Naive thymus-derived CD4-positive, alpha-beta T cell (primary cell): ENCODE measurements at regions not wholly inside any gene's neighbourhood (a gene's known extent, or its start where the extent isn't known, plus 50 kb on each side); places are given as distances from the start of the nearest gene placed in this dataset.

Source experiments
- ATAC-seq: fragments of 150-1000 bp; cut with Tn5 transposase; 2 replicates; pipeline ENCODE4 v1.10.0; 2021; ENCODE audit warnings: mild to moderate bottlenecking, moderate library complexity
- CTCF ChIA-PET: fragments of 350-600 bp; sonication (Branson Sonifier 250); formaldehyde crosslinking; loops from one replicate; lab custom pipeline; 2021; ENCODE audit warnings: antibody characterized with exemption; lab: Charles Lee
- POLR2A ChIA-PET: fragments of 350-600 bp; sonication (Branson Sonifier 250); formaldehyde crosslinking; loops from one replicate; lab custom pipeline; 2021; ENCODE audit warnings: antibody characterized with exemption, inconsistent platforms; lab: Charles Lee
- DNase-seq, 9 donors: peaks; one replicate each; pipeline versions ENCODE4 v3.0.0 to v3.0.0-alpha.2; 2020 to 2022; ENCODE audit warnings: mixed read lengths in 1 of 9
- H3K27ac ChIP-seq: one replicate; pipeline ENCODE4 v1.7.0; 2013; ENCODE audit warnings: mild to moderate bottlenecking, low read depth, low read length, moderate library complexity
- H3K27me3 ChIP-seq, 2 donors: one replicate each; pipeline ENCODE4 v1.7.0; 2013; ENCODE audit warnings: low read length in 2 of 2, mild to moderate bottlenecking in 2 of 2, moderate library complexity in 2 of 2; ENCODE audit not compliant: control insufficient read depth in 2 of 2, insufficient read depth in 2 of 2
- H3K36me3 ChIP-seq, 3 experiments: 1 replicate in 2 of 3; 2 replicates in 1 of 3; pipeline ENCODE4 v1.7.0; 2013; ENCODE audit warnings: low read length in 3 of 3, mild to moderate bottlenecking in 3 of 3, moderate library complexity in 1 of 3; ENCODE audit not compliant: insufficient read depth in 3 of 3, control insufficient read depth in 2 of 3
- H3K4me1 ChIP-seq, 2 donors: one replicate each; pipeline ENCODE4 v1.7.0; 2013; ENCODE audit warnings: low read length in 2 of 2, mild to moderate bottlenecking in 2 of 2, moderate library complexity in 1 of 2; ENCODE audit not compliant: control insufficient read depth in 2 of 2, insufficient read depth in 2 of 2
- H3K4me3 ChIP-seq: 2 replicates; pipeline ENCODE4 v1.7.0; 2013; ENCODE audit warnings: mild to moderate bottlenecking, low read length
- H3K9me3 ChIP-seq, 3 experiments: 1 replicate in 2 of 3; 2 replicates in 1 of 3; pipeline ENCODE4 v1.7.0; 2013; ENCODE audit warnings: low read length in 3 of 3; ENCODE audit not compliant: control insufficient read depth in 2 of 3
- H3K27ac Mint-ChIP-seq, 9 donors: one replicate each; pipeline ENCODE4 v1.8.0; 2020 to 2022; ENCODE audit warnings: mixed read lengths in 9 of 9, mild to moderate bottlenecking in 8 of 9, moderate library complexity in 5 of 9, inconsistent platforms in 2 of 9
- H3K27me3 Mint-ChIP-seq, 5 donors: one replicate each; pipeline ENCODE4 v1.8.0; 2021 to 2022; ENCODE audit warnings: mixed read lengths in 5 of 5, mild to moderate bottlenecking in 1 of 5
- H3K36me3 Mint-ChIP-seq, 5 donors: one replicate each; pipeline ENCODE4 v1.8.0; 2020 to 2022; ENCODE audit warnings: mixed read lengths in 5 of 5, mild to moderate bottlenecking in 3 of 5, inconsistent platforms in 1 of 5
- H3K4me1 Mint-ChIP-seq, 7 donors: one replicate each; pipeline ENCODE4 v1.8.0; 2020 to 2022; ENCODE audit warnings: mixed read lengths in 7 of 7, mild to moderate bottlenecking in 3 of 7, inconsistent platforms in 1 of 7
- H3K4me3 Mint-ChIP-seq, 10 donors: one replicate each; pipeline ENCODE4 v1.8.0; 2020 to 2022; ENCODE audit warnings: mild to moderate bottlenecking in 10 of 10, mixed read lengths in 10 of 10, moderate library complexity in 6 of 10, inconsistent platforms in 2 of 10
- H3K9me3 Mint-ChIP-seq, 11 donors: one replicate each; pipeline ENCODE4 v1.8.0; 2020 to 2022; ENCODE audit warnings: mixed read lengths in 11 of 11, mild to moderate bottlenecking in 4 of 11, inconsistent platforms in 1 of 11, moderate library complexity in 1 of 11
- intact Hi-C, 2 donors: fragments of 100-400 bp; cut with micrococcal nuclease; formaldehyde crosslinking; loops; one replicate each; pipeline ENCODE4 v1.15.1; 2023

DNA sequence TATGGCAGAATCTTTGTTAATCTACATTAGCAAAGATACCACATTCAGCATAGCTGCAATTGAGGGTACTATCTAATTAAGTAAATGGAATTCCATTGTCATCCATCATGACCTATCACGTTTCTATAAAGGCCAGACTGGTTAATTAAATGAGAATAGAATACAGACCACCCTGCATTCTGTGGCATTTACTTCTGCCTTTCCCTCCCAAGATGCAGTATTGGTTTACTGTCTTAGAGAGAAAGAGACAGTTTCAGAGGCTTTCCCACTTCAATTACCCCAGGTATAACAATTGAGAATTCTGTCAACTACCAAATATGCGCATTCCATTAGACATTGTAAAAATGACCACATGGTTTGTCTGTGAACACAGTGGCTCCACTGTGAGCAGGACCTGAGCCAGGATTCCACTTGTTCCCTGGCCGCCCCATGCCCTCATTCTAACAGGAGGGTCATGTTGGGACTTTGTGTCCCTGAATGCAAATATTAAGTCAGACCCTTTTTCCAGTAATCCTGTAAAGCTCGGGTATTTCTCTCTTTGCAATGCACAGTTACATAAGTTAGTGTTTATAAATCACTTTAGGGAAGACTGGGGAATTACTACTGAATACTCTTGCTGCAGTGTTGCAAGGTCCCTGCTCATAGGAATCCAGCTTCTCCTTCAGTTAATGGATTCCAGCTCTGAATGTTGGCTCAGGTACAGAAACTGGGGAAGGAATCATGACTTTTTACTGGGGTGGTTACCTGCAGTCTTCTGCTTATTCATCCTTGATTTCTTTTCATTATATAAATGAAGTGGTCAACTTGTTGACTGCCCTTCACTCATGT is 261.0 kb downstream of the PDGFC start:
- H3K27me3 Mint-ChIP-seq, result no peaks in the 10 kb centered on the region
- intact Hi-C loops, result no loop called here

DNA sequence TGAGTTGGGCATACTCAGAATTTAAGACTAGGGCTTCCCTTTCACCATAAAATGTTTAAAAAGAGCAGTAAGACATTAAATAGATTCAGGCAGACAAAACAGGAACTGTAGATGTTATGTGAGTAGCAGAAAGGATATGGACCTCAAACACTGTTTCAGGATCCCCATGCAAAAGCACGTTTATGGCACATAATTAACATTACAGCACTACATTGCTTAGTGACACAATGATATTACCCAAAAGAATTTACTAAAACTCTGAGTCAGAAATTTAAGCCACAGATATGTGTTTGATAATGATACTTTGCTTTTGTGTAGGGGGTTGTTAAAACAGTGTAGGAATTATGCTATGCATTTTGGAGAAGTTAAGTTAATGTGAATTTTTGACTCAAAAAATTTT is 266.3 kb downstream of the PDGFC start:
- H3K9me3 ChIP-seq, result no peaks in the 10 kb centered on the region
- H3K36me3 Mint-ChIP-seq, result no peaks in the 10 kb centered on the region
- H3K4me1 ChIP-seq, result no peaks in the 10 kb centered on the region
- H3K27me3 Mint-ChIP-seq, result no peaks in the 10 kb centered on the region
- no peak for ATAC-seq
- CTCF ChIA-PET, result no interaction called here
- no peaks in the 10 kb centered on the region for H3K36me3 ChIP-seq
- H3K27ac Mint-ChIP-seq, result no peak overlapping the region
- no peak overlapping the region for H3K27ac ChIP-seq
- no peak overlapping the region for H3K4me3 ChIP-seq
- peaks cover 0 to 6% (median 0%) of the 10 kb centered on the region in 11 donors for H3K9me3 Mint-ChIP-seq
- intact Hi-C loops, result no loop called here
- H3K4me1 Mint-ChIP-seq, result no peaks in the 10 kb centered on the region
- DNase-seq, result no peak
- POLR2A ChIA-PET, result no interaction called here
- no peaks in the 10 kb centered on the region for H3K27me3 ChIP-seq
- no peak overlapping the region for H3K4me3 Mint-ChIP-seq

More for the DNA sequence above, 261.0 kb downstream of the PDGFC start:
- Histone ChIP-seq H3K4me3 (no peak overlapping the region), H3K27me3 (no peaks in the 10 kb centered on the region), H3K36me3 (no peaks in the 10 kb centered on the region), H3K9me3 (no peaks in the 10 kb centered on the region), H3K4me1 (no peaks in the 10 kb centered on the region), H3K27ac (no peak overlapping the region)
- no peak for ATAC-seq
- no peaks in the 10 kb centered on the region for H3K4me1 Mint-ChIP-seq
- no peak overlapping the region for H3K27ac Mint-ChIP-seq
- no peak for DNase-seq
- H3K4me3 Mint-ChIP-seq, result no peak overlapping the region
- H3K36me3 Mint-ChIP-seq, result no peaks in the 10 kb centered on the region
- H3K9me3 Mint-ChIP-seq, result peaks cover 0 to 4% (median 0%) of the 10 kb centered on the region in 11 donors
- ChIA-PET POLR2A (no interaction called here), CTCF (no interaction called here)

DNA sequence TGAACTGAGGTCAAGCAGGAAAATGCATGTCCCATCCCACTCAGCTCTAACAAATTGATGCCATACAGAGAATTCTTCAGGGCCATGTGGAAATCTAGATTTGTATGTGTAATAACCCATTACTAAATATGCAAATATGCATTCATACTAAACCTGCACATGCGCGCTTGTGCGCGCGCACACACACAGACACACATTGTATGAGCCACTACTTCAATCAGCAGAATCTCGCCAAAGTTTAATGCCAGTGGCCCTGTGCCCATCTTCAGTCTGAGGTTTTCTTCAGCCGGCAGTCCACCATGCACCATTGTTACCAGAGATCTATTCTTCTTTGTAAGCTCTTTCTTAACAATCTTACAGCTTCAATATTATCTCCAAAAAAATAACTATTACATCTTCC is 276.4 kb downstream of the PDGFC start:
- Histone ChIP-seq H3K27ac (no peak overlapping the region), H3K4me3 (no peak overlapping the region), H3K4me1 (no peaks in the 10 kb centered on the region), H3K9me3 (no peaks in the 10 kb centered on the region), H3K27me3 (no peaks in the 10 kb centered on the region), H3K36me3 (no peaks in the 10 kb centered on the region)
- no peak for DNase-seq
- Mint-ChIP-seq H3K4me3 (no peak overlapping the region), H3K9me3 (peaks cover 0 to 6% (median 0%) of the 10 kb centered on the region in 11 donors), H3K36me3 (no peaks in the 10 kb centered on the region), H3K4me1 (peaks cover 0 to 2% (median 0%) of the 10 kb centered on the region in 7 donors), H3K27me3 (no peaks in the 10 kb centered on the region), H3K27ac (no peak overlapping the region)
- no peak for ATAC-seq
- ChIA-PET CTCF (no interaction called here), POLR2A (no interaction called here)
- intact Hi-C loops, result no loop called here

DNA sequence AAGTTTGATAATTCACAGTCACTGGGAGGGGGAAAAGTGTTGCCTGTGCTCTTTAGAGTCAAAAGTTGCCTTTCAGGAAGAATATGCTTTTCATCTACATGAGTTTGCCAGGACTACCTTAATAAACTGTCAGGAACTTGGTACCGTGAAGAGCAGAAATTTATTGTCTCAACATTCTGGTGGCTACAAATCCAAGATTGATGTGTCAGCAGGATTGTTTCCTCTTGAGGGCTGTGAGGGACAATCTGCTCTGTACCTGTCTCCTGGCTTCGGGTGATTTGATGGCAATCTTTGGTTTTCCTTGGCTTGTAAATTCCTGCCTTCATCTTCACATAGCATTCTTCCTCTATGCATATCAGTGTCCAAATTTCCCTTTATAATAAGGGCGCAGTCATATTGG is 277.2 kb downstream of the PDGFC start:
- Mint-ChIP-seq H3K36me3 (no peaks in the 10 kb centered on the region), H3K4me1 (peaks cover 0 to 2% (median 0%) of the 10 kb centered on the region in 7 donors), H3K4me3 (no peak overlapping the region), H3K9me3 (peaks cover 0 to 6% (median 0%) of the 10 kb centered on the region in 11 donors), H3K27ac (no peak overlapping the region), H3K27me3 (no peaks in the 10 kb centered on the region)
- intact Hi-C loops, result no loop called here
- ATAC-seq (no peak), DNase-seq (no peak)
- no peak overlapping the region for H3K27ac ChIP-seq
- no peaks in the 10 kb centered on the region for H3K4me1 ChIP-seq
- POLR2A ChIA-PET, result no interaction called here
- no peaks in the 10 kb centered on the region for H3K9me3 ChIP-seq
- H3K27me3 ChIP-seq, result no peaks in the 10 kb centered on the region
- no peak overlapping the region for H3K4me3 ChIP-seq
- no peaks in the 10 kb centered on the region for H3K36me3 ChIP-seq
- CTCF ChIA-PET, result no interaction called here

DNA sequence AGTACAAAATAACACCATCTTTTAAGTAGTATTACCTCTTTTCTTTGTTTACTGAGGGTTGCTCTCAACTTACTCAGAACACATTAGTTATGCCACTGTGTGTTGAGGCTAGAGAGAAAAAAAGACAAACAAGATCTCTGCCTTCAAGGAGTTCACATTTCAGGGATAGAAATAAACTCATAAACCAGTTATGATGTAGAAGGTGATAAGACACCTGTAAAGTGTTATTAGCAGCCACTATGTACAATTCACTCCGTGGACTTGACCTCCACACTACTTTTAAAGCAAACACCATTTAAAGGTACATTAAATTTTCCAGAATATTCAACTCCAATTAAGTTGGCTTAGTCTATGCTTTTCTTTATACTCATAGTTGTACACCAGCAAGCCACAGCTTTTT is 278.0 kb downstream of the PDGFC start:
- H3K27ac ChIP-seq, result no peak overlapping the region
- CTCF ChIA-PET, result no interaction called here
- no peaks in the 10 kb centered on the region for H3K36me3 Mint-ChIP-seq
- no peak overlapping the region for H3K4me3 ChIP-seq
- peaks cover 0 to 2% (median 0%) of the 10 kb centered on the region in 7 donors for H3K4me1 Mint-ChIP-seq
- H3K27me3 Mint-ChIP-seq, result no peaks in the 10 kb centered on the region
- H3K27me3 ChIP-seq, result no peaks in the 10 kb centered on the region
- DNase-seq (no peak), ATAC-seq (no peak)
- H3K9me3 Mint-ChIP-seq, result peaks cover 0 to 6% (median 0%) of the 10 kb centered on the region in 11 donors
- no peaks in the 10 kb centered on the region for H3K4me1 ChIP-seq
- POLR2A ChIA-PET, result no interaction called here
- no peak overlapping the region for H3K4me3 Mint-ChIP-seq
- no peaks in the 10 kb centered on the region for H3K36me3 ChIP-seq
- intact Hi-C loops, result no loop called here
- no peak overlapping the region for H3K27ac Mint-ChIP-seq
- H3K9me3 ChIP-seq, result no peaks in the 10 kb centered on the region

DNA sequence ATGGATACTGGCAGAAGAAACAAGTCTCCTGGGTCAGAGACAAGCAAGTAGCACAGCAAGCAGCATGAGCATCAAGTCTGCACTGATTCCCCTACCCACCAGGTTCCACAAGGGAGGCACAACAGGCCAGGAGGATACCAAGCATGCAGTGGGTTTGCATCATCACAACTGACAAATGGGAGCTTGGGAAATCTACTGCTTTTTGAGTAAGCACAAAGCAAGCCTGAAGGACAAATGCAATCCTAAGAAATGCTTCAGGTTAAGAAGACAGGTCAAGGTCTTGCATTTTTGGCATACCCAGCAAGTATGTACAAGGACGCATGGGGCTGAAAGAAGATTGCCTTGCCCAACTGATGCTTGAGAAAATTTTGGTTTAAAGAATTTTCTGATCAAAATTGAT is 279.6 kb downstream of the PDGFC start:
- H3K27ac Mint-ChIP-seq, result no peak overlapping the region

DNA sequence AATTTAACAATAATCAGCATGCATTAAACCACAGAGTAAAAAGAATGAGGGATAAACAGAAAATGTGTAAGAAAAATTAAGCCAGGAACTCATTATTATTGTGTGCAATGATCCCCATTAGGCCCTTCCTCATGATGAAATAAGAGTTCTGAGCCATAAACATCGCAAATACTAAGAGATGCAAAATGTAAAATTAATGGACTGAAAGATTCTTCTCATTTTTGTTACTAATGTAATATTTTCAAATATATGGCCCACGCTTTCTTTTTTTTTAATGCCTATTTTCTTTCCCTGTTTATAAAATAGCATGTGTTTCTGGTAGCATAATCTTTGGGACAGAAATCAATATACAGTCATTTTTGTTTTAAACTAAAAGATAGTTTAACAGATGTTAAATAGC is 281.0 kb downstream of the PDGFC start:
- intact Hi-C loops, result no loop called here
- Histone ChIP-seq H3K4me1 (no peaks in the 10 kb centered on the region), H3K27ac (no peak overlapping the region), H3K27me3 (no peaks in the 10 kb centered on the region), H3K36me3 (no peaks in the 10 kb centered on the region), H3K9me3 (no peaks in the 10 kb centered on the region), H3K4me3 (no peak overlapping the region)
- DNase-seq (no peak), ATAC-seq (no peak)
- ChIA-PET CTCF (interaction anchor here (0.7 kb wide), 1 partner anchor 10 kb away, joined by 3 read pairs; no protein-coding TSS in a partner anchor), POLR2A (no interaction called here)
- no peak overlapping the region for H3K27ac Mint-ChIP-seq
- H3K4me1 Mint-ChIP-seq, result peaks cover 0 to 2% (median 0%) of the 10 kb centered on the region in 7 donors
- H3K27me3 Mint-ChIP-seq, result no peaks in the 10 kb centered on the region
- no peak overlapping the region for H3K4me3 Mint-ChIP-seq
- no peaks in the 10 kb centered on the region for H3K36me3 Mint-ChIP-seq
- H3K9me3 Mint-ChIP-seq, result peaks cover 0 to 5% (median 0%) of the 10 kb centered on the region in 11 donors

More for the DNA sequence above, 279.6 kb downstream of the PDGFC start:
- Mint-ChIP-seq H3K4me1 (peaks cover 0 to 2% (median 0%) of the 10 kb centered on the region in 7 donors), H3K9me3 (peaks cover 0 to 6% (median 0%) of the 10 kb centered on the region in 11 donors), H3K27me3 (no peaks in the 10 kb centered on the region), H3K4me3 (no peak overlapping the region), H3K36me3 (no peaks in the 10 kb centered on the region)
- DNase-seq (no peak), ATAC-seq (no peak)
- Histone ChIP-seq H3K36me3 (no peaks in the 10 kb centered on the region), H3K9me3 (no peaks in the 10 kb centered on the region), H3K27me3 (no peaks in the 10 kb centered on the region), H3K4me1 (no peaks in the 10 kb centered on the region), H3K4me3 (no peak overlapping the region), H3K27ac (no peak overlapping the region)
- intact Hi-C loops, result no loop called here
- CTCF ChIA-PET, result no interaction called here
- POLR2A ChIA-PET, result no interaction called here
